Astrocyte of the spinal cord (primary cell): ENCODE measurements at regions not wholly inside any gene's neighbourhood (a gene's known extent, or its start where the extent isn't known, plus 50 kb on each side); places are given as distances from the start of the nearest gene placed in this dataset.

ENCODE experiments used
- DNase-seq: peaks from one replicate; pipeline ENCODE4 v3.0.0; 2011; ENCODE audit warnings: low read depth, low spot score
- H3K4me3 ChIP-seq: 2 replicates; pipeline ENCODE4 v1.5.1; 2011; ENCODE audit warnings: low read depth, mild to moderate bottlenecking, low read length, moderate library complexity
- CTCF ChIP-seq: IDR thresholded peaks from 2 replicates; pipeline ENCODE4 v1.5.1; 2012; ENCODE audit warnings: low read depth, mild to moderate bottlenecking, low read length, inconsistent platforms
- in situ Hi-C: cut with HindIII; loops from 2 replicates; pipeline ENCODE4 v1.10.0; 2017; ENCODE audit warnings: low sequenced_read_pairs

- in situ Hi-C loops = no loop called here
- H3K4me3 ChIP-seq = no peak overlapping the region
- peak; percentile 43 for DNase-seq
- peak; percentile 37 for TF ChIP-seq CTCF
Observed at GRCh38 chr4:62709618-62710252, 1509.6 kb downstream of the ADGRL3 start.

- no peak for TF ChIP-seq CTCF
- no peak for DNase-seq
- no peak overlapping the region for H3K4me3 ChIP-seq
- in situ Hi-C loops = no loop called here
Observed at GRCh38 chr4:62706423-62706822, 1506.3 kb downstream of the ADGRL3 start.

- H3K4me3 ChIP-seq = no peak overlapping the region
- DNase-seq = no peak
- in situ Hi-C loops = no loop called here
- no peak for TF ChIP-seq CTCF
Observed at GRCh38 chr4:62683799-62684566, 1483.9 kb downstream of the ADGRL3 start.

GRCh38 chr4:62676962-62677361, 1476.8 kb downstream of the ADGRL3 start:
- in situ Hi-C loops = no loop called here
- no peak for TF ChIP-seq CTCF
- no peak overlapping the region for H3K4me3 ChIP-seq
- no peak for DNase-seq

- in situ Hi-C loops = no loop called here
- no peak overlapping the region for H3K4me3 ChIP-seq
- DNase-seq = peak; percentile 12
Observed at GRCh38 chr4:62670514-62670913, 1470.4 kb downstream of the ADGRL3 start.

GRCh38 chr4:62661821-62662220, 1461.7 kb downstream of the ADGRL3 start:
- in situ Hi-C loops = no loop called here

More at GRCh38 chr4:62670514-62670913, 1470.4 kb downstream of the ADGRL3 start:
- no peak for TF ChIP-seq CTCF

More at GRCh38 chr4:62661821-62662220, 1461.7 kb downstream of the ADGRL3 start:
- no peak for TF ChIP-seq CTCF
- H3K4me3 ChIP-seq = no peak overlapping the region
- DNase-seq = no peak
